HG03196 (cell line): ENCODE measurements at regions not wholly inside any gene's neighbourhood (a gene's known extent, or its start where the extent isn't known, plus 50 kb on each side); places are given as distances from the start of the nearest gene placed in this dataset.

Experiments
- ATAC-seq: cut with Tn5 transposase; IDR thresholded peaks from one replicate; pipeline ENCODE4 v1.9.1; 2021; ENCODE audit not compliant: unreplicated experiment

GRCh38 chr1:149841597-149842238 lies 57.6 kb upstream of the BOLA1 start:
- ATAC-seq = peak; percentile 34

GRCh38 chr1:149842458-149843064 lies 56.8 kb upstream of the BOLA1 start:
- peak; percentile 48 for ATAC-seq

DNA sequence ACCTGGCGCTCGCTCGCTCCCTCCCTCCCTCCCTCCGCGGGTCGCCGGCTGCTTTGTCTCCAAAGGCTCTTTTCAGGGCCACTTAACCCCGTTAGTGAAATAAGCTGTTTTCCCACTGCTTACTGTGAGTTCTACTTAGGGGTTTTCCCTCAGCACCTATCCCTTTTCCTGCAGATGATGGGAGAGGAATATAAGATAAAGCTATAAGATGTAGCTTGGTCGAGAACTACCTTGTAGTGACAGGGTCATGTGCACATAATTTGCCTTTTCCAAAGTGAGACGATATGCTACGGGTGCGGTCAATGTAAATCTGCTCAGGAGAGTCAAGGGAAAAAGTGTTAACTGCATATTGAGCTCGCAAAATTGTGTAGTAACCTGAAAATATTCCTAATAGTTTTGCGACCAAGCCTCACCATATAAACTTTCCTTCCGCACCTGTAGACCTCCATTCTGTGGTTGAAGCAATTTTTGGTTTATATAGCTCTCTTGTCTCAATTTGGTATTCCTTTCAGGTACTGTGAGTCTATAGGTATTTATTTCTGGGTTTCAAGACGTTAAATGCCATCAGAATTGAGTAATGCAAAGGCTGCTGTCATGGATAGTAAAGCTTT lies 55.8 kb upstream of the BOLA1 start:
- no peak for ATAC-seq

- no peak for ATAC-seq
Observed at GRCh38 chr1:149844101-149844500, 55.3 kb upstream of the BOLA1 start.

DNA sequence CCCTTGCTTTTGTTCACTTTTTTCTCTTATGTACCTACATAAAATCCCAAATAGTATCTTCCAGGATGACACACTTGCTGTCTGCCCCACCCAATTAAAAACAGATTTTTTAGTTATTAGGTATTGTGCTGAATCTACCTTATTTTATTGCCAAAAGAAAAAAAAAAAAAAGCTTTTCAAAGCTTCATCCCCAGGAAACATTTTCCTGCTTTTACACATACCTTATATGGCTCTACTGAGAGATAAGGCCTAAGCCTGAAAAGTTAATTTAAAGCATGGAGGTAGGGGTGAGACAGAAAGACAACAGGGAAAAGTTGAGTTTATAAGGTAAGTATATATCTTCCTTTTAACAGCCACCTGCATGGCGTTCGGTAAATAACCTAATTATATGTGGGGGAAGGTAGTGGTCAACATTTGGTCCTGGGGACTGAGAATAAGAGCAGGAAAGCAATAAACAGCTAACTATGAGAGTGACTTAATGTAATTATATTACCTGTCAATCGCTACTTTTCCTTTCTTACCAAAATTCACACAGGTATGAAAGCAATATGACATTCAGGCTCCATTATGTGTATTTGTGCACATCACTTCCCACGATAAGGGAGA lies 54.6 kb upstream of the BOLA1 start:
- ATAC-seq = no peak

DNA sequence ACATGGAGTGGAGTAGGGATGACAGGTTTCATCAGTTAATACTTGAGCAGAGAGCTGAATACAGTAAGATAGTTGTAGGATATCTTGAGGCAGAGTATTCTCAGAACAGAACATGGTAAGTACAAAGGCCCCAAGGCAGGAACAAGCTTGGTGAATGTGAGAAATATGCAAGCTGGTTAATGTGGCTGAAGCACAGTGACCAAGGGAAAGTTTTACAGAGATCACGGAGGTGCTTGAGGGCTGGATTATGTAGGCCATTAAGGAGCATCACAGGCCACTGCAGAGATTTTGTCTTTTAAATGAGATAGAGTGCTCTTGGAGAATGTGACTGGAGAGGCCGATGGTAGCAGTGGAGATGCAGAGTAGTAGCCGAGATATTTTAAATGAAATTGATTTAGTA lies 54.0 kb upstream of the BOLA1 start:
- no peak for ATAC-seq

GRCh38 chr1:149846042-149846441 lies 53.3 kb upstream of the BOLA1 start:
- no peak for ATAC-seq

GRCh38 chr1:149846593-149847466 lies 52.5 kb upstream of the BOLA1 start:
- no peak for ATAC-seq

GRCh38 chr1:149848340-149849110 lies 50.8 kb upstream of the BOLA1 start:
- ATAC-seq = no peak

DNA sequence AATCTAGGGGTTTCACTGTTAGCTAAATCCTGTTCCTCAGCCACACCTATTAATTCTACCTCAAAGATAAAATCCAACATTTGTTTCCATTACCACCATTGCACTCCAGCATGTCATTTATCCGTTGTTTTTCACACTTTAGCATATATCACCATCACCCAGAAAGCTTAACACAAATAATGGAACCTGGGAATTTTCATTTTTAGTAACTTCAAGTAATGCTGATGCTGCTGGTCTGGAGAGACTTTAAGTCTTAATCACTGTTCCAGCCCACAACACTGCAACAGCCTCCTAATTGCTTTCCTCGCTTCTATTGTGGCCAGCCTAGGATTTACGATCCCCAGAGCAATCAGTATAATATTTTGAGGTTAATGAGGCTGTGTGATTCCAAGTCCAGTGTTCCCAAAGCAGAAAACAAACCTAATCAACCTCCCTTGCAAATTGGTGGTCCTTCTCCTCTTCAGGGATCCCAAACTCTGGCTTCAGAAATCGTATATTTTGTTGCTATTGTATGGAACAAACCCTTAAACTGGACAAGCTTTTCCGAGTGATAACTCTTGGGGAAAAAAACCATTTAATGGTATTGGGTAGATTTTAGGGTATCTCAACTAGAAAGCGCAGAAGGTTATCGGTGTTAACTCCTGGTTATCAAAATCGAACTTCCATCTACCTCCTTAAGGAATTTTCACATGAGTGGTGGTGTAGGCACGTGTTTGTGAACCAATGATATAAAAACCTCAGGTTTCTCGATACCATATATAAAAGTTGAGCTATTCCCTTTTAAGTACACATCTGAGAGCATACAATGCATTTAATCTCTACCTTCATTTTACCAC lies 50.0 kb upstream of the BOLA1 start:
- no peak for ATAC-seq
